HCEC 1CT (cell line): ENCODE measurements at regions not wholly inside any gene's neighbourhood (a gene's known extent, or its start where the extent isn't known, plus 50 kb on each side); places are given as distances from the start of the nearest gene placed in this dataset.

Experiments used
- DNase-seq: peaks from one replicate; pipeline ENCODE4 v3.0.0-alpha.2; 2017

DNA sequence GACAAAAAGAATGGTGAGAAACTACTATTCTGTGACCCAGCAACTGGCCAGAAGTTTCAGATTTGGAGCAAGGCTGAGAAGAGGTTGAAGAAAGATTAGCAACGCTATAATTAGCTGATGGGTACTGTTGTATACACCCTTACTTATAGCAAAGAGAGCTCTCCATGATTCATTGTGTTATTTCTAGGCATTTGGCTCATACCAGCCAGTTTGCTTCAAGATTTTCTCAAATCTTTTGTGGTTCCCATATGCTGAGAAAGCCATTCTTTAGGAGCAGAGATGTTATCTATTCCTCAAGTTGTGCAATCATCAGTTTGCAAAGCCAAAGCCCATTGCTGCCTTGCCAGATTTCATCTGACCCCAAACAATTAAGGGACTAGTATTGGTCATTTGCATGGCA lies 179.4 kb downstream of the ETS1 start:
- peak; percentile 77 for DNase-seq

DNA sequence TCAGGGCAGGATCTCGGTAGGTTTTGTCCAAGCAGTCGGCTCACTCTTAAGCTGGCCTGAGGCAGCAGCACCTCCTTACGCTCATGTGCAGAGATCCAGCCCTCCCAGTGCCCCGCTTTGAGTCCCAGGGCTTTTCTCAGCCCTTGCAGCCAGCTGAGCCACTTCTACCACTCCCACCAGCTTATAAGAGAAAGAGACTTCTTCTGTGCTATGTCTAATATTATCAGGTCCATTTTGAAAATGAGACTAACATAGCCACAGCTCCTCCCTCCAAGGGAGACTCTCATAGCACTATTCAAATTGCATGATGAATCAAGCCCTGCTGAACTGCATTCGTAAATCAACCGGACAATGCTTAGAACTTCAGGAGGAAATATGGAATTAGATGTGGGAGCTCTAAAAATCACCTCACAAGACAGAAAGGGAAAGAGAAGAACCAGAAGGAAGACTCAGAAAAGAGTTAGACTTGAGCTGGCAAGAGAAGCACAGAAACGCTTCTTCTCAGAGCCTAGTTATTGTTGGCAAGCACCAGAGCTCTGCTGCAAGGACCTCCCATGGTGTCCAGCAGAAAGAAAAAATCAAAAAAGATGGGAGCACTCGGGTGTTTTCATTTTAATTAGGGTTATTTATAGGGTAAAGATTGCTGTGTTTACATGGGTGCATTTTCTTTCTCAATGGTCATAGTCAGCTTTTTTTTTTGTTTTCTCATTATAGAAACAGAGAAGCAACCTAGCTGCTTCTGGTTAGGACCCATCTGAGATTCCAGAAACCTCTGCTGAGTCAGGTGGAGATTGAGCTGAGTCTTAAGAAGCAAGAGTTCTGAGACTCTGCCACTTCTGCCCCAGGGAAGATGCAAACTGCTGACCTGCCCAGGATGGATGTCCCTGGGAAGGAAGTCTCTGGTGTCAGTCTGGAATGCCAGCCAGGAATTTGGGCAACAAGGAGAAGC lies 181.4 kb downstream of the ETS1 start:
- no peak for DNase-seq

DNA sequence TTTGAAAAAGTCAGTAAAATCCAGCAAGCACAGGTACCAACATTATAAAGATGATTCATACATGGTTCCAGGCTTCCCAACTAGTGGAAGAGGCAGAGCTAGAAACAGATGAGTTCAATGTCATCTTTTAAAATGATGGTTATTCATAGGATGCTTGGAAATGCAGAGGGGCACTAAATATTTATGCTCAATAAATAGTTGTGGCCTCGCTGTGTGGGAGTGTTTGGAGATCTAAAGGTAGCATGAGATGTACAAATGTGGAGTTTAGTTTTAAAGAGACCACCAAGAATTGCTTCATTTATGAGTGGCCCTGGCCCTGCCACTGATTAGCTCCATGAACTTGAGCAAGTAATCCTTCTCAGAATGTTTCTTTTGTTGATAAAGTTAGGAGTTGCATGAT lies 182.2 kb downstream of the ETS1 start:
- DNase-seq = no peak

DNA sequence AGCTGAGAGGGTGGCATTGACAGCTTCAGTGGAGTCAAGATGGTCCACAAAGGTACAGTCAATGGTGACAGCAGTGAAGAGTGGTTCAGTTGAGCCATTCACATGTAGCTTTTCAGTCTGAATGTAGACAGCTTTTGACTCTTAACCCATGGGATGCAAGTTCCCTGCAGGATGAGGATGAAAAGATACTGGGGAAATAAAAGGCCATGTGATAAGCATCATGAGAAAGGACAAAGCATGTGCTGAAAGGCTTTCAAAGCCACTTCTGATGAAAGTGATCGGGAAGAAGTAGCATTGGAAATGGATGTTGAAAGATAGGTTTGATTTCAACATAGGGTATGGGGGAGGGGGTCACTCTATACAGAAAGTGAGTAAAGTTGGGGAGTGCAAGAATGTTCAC lies 182.9 kb downstream of the ETS1 start:
- no peak for DNase-seq

DNA sequence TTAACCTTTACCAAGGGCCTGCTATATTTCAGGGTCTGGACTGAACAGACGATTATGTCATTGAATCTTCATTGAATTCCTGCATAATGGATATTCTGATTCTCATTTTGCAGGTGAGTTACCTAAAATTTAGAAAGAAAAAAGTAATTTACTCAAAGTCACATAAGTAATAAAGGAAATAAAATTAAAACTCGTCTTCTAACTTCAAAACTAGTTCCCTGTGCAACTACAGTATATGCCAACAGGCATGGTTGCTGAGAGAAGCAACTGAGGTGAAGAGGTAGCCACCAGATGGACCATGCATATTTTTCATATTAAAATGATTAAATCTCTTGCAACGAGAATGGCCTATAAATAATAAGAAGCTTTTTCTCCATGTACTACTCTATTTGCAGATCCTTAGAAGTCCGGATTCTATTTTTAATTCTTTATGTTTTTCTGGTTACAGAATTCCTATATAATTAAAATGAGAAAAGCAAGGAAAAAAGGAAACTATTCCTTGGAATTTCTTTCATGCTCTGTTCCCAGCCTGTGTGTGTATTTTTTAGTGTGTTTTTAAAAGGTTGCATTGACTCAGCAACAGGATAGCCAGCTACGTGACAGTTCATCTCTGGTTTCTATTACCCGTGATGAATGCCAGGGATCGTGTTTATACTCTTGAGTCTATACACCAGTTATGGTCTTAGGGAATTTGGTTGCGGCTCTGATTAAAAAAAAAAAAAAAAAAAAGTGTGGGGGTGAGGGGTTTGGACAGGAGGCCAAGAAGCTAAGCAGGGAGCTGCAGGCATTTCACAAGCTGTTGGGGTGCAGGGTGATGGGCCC lies 186.8 kb downstream of the ETS1 start:
- DNase-seq = peak; percentile 53

DNA sequence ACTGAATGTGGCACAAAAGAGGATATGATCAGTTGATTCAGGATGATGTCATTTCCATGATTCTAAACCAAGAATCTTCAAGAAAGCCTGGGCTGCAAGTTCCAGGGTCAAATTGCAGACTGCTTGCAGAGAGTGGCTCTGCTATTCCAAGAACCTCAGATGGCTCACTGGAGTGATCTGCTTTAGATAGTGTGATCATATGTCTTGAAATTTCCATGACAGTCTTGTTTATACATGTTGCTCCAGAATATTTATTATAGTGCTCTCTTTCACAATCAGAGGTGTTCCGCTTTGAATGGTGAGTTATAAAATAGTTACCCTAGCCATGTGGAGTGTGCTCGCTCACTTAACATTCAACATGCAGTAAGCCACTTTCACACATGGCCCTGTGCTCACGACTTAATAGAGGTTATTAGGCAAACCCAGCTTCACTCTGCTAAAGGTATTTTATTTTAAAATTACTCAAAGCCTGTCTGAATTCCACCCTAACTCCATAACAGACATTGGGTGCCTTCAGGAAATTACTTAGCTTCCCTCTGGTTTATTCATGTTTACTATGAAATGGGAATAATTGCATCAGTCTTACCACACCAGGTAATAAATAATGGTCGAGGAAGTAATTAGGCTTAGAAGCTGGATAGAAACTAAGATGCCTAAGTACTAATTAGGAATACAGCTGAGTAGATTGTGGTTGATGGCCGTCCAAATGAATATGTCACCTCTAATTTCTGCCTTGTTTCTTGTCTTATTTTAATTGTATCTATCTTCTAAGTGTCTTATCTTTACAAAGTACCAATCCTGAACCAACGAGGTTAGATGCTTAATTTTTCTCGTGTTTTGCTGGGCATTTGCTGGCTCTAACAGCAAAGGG lies 187.9 kb downstream of the ETS1 start:
- DNase-seq = peak; percentile 88

DNA sequence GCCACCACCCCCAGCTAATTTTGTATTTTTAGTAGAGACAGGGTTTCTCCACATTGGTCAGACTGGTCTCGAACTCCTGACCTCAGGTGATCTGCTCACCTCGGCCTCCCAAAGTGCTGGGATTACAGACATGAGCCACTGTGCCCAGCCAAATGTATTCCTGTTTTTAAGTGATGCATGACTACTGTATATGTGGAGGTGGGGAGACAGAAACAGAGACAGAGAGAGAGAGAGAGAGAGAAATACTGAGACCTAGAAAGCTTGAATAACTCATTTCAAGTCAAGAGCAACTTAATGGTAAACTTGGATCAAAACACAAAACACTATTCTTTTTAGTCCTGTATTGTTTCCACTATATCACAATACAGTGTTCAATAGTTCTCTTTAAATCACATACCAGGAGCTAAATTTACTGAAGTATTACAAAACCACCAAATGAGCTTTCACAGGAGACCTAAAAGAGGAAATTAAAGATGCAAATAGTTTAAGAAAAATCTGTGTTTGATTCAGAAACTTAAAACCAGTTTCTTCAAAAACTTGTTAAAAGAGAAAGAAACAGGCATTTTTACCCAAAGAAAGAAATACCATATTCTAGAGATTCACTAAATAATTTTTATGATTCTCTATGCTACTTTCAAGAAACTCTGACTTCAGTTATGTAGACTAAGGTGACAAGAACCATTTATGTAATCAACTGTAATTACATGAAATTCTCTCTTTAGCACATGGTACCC lies 188.7 kb downstream of the ETS1 start:
- no peak for DNase-seq

DNA sequence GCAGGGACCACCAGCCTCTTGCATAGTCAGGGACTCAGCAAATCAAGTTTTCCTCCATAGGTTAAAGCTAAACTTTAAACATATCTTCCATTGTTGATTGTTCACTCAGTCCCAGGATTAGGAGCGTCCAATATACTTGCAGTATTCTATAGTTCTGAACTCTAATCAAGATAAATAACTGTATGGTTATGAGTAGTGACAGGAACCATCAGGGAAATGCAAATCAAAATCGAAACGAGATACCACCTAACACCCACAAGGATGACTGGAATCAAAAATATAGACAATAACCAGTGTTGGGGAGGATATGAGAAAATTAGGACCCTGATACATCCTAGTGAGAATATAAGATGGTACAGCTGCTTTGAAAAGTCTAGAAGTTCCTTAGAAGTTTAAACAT lies 190.0 kb downstream of the ETS1 start:
- no peak for DNase-seq

DNA sequence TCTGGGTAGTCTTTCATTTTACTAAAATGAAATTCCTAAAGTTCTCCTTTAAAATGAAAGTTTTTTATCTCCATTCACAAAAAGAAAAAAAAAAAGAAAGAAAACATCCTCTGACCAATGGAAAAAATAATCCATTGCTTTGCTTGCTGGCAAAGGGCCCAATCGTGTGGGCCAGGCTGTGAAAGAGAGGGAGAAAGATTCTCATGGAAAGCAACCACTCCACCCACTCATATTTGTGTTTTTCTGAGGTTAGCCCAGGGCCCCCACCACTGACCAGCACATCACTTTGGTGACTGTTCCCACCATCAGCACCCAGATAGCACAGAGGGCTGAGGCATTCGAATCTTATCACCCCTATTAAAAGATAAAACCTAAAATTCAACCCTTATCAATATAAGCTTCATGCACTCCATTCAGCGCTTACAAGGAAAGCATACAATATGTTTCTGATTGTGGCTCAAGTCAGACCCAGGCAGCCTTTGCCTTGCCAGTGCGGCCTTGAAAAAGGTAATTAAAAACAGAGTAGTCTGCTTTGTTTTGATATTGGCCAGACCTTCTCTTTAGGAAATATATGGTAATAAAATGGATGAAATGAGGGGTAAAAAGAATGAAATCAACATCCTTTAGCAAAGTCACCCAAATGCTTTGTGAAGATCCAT lies 192.8 kb downstream of the ETS1 start:
- DNase-seq = no peak

DNA sequence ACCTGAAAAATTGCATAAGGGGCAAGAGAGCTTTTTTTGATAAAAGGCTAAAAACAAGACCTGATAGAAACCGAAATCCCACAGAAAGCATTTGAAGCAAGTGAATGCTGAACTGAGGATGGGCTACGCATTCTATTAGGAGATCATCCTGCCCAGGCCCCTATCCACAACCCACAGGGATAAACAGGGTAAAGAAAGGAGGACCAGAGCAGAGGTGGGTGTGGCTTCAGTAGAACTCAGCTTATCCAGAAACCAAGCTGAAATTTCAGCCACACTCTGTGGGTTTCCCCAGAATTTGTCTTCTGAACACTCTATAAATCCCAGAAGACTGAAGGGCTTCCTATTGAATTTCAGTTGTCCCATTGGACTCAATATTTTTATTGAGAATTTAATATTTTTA lies 195.1 kb downstream of the ETS1 start:
- no peak for DNase-seq

DNA sequence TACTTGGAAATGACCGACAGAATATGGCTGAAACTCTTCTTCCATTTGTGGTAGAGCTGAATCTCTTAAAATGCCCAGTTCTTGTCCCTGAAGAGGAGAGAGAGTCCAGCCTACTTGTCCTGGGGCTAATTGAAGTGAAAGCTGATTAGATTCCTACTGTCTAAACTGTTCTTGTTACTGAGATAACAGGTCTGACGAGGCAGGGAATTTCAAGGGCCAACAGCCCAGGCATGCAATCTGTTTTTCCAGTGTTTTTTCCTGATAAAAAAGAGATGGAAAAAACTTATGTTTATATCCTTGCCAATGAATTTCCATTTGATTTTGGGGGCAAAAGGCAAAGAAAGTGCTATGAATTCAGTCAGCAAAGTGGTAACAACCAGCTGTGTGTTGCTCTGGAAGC lies 195.5 kb downstream of the ETS1 start:
- DNase-seq = no peak

DNA sequence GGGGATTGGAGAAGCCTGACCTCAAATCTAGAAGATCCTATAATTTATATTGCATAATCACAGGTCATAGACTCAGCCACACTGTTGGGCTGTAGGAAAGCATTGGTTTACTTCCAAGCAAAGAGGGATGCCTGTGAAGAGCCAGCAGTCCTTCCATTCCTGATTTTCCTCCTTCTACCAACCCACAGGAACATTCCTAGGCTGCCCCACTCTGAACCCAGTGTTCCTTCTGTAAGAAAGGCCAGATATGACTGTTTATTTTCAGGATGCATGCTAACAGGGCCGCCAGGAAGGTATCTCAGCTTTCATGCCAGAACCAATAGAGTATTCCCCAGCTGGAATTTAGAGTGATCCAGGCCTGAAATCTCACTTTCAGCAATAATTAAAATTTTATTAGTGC lies 197.1 kb downstream of the ETS1 start:
- no peak for DNase-seq

DNA sequence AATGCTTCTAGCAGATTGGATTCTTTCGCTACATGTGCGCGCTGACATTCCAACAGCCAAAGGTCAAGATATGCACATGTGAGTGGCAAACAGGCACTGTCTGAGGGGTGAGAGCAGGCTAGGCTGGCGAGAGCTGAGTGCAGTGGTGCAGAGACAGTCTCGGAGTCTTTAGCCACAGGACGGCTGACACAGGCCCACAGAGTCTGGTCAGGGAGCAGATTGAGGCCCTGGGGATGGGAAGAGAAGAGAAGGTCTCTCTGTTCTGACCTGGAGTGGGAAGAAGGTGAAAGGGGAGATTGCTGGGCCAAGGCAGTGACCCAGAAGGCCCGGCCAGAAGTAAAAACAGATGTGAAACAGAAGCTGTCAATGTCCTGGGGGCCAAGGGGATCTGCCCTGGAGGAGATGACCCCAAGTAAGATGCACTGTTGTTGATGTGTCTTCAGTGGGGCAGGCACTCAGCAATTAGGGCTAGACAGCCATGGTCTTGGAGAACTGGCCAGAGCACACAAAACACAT lies 197.8 kb downstream of the ETS1 start:
- no peak for DNase-seq

DNA sequence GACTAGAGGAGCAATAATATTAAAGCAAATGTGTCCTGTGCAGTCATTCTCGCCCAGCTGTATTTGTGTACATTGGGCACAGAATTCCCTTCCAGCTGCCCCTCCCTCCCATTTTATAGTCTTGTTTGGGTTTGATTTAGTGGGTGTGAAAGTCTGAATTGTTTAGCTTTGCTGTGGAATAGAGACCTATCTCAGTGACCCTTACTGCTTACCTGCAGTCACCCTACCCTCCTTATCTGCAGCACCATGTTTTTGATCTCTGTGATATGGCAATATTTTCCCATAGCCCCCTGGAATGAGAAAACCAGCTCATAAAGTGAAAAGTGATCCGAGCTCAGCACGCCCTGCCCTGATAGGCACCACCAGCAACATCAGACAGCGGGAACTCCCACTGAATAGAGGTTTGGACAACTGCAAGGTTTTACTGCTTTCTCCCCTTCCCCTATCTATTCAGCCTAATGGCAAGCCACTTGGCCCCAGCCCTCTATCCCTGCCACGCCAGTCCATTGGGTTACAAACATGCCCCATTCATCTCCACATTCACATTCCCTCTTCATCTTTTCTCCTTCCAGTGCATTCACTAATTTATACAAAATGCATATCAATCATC lies 199.0 kb downstream of the ETS1 start:
- no peak for DNase-seq

DNA sequence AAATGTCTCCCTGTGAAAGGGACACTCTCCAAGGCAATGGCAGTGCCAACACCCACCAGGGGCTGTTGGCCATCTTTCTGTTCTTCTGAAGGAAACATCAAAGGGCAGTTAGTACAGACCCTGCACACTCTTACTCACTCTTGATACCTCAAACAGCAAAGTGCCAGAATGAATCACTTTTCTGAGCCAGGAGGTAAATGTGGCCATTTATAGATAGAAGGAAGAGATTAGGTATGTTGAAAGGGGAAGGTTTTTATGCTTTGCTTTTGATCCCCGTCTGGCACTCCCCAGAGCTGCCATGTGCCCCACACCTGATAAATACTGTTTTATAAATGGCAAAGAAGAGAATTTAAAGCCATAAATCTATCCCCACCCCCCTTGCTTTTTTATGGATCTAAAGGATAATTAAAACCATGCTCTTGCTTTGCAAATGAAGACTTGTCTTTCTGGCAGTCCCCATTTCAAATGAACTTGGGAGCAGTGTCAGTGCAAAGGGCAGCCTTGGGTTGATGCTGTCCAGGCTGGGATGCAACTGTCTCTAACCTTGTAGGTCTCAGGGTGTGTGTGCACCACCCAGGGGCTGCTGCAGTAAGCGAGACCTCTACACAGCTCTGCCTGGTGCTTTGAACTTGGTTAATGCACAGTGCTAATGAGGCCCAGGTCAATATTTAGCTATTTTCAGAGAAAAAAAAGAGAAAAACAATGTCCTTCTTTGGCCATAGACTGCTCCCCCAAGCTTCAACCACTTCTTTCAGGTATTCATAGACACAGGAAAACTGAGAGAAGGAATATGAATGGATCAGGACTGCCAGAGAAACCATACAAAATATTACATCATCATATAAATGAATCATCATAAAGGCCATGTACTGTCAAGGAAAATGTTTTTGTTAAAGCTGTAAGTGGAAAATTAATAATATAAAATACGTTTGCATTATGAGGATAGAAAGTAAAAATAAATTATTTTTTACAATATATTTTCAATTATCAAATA lies 207.5 kb downstream of the ETS1 start:
- DNase-seq = peak; percentile 33

DNA sequence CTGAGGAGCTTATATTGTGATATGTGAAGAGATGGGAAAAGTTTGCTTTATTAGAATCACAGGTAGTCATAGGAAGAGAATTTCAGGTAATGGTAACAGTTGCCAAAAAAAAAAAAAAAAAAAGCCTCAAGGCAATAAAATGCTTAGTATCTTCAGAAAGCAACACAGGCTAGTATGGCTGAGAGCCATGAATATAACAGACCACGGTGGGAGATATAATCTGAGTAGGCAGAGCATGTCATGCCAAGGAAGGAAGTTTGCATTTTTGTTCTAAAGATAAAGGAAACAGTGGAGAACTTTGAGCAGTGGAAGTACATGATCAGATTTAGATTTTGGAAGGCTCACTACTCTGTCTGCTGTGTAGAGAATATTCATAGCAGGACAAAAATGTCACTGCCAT lies 211.4 kb downstream of the ETS1 start:
- DNase-seq = no peak

DNA sequence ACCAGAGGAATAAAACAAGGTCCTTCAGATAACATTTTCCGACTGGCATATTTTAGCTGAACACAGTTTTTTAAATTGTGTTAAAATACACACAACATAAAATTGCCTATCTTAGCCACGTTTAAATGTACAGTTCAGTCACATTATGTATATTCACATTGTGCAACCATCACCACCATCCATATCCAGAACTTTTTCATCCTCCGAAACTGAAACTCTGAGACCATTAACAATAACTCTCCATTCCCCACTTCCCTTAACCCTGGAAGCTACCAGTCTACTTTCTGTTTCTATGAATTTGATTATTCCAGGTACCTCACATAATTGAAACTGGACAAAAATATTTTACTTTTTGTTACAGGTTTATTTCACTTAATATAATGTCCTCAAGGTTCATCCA lies 213.3 kb downstream of the ETS1 start:
- no peak for DNase-seq

DNA sequence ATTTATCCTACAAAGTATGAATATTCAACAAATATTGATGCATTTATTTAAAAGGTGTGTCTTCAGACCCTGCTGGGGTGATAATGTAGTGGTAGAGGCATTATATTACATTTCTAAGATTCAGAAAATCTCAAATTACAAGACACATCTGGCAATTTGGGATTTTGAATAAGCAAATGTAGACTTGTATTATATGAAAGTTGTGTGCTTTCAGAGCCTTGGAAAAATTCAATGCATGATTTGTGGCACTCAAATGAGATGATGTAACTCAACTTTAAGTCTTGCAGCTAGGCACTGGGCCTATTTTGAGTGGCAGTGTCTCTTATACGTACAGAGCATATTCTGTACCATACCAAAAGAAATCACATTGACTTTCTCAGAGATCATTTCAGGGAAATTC lies 214.4 kb downstream of the ETS1 start:
- DNase-seq = no peak

DNA sequence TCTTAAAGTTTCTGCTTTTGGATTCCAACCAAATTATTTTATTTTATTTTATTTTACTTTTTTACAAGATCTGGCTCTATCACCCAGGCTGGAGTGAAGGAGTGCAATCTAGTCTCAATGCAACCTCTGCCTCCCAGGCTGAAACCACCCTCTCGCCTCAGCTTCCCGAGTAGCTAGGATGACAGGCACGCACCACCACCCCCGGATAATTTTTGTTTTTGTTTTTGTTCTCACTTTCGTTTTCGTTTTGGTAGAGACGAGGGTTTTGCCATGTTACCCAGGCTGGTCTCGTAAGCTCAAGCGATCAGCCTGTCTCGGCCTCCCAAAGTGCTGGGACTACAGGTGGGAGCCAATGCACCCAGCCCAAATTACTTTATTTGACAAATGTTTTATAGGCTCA lies 219.8 kb downstream of the ETS1 start:
- DNase-seq = no peak

DNA sequence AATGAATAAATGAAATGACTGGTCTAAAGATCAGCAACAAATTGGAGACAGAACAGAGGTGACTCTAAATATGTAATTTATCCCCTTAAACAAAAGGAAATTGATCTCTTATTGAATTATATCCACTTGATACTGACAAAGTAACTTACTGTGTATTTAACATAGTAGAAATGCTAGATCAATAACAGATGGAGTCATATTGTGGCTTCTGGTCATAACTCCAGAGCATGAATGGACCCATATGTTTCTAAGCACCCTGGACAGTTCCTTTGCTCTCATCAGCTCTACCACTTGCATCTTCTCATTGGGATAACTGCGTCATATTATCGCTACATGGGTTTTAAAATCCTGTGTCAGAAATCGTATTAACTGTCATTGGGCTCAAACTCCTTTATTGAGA lies 222.3 kb downstream of the ETS1 start:
- peak; percentile 54 for DNase-seq
